ENCODE measurements at regions not wholly inside any gene's neighbourhood (a gene's known extent, or its start where the extent isn't known, plus 50 kb on each side); places are given as distances from the start of the nearest gene placed in this dataset.

- TF ChIP-seq CTCF (IDR thresholded peaks at IDR 0.05): no peak
- no peak for TF ChIP-seq POLR2A (IDR thresholded peaks at IDR 0.05)
These were observed 665.6 kb downstream of the C12orf50 start for GRCh38 chr12:87363497-87364084.
